Left lobe of liver (tissue), 2 donors: ENCODE measurements at regions not wholly inside any gene's neighbourhood (a gene's known extent, or its start where the extent isn't known, plus 50 kb on each side); places are given as distances from the start of the nearest gene placed in this dataset.
"Not testable (repeated sequence)": the region's sequence is repeated elsewhere in the genome, so short reads cannot be mapped to it uniquely, and the experiment has no call there.

Experiments
- ATAC-seq: fragments of 200-7000 bp; cut with Tn5 transposase; one replicate; pipeline ENCODE4 v1.9.1; 2020; ENCODE audit warnings: mild to moderate bottlenecking, moderate library complexity
- DNase-seq: peaks from one replicate; pipeline ENCODE4 v3.0.0-alpha.2; 2020; ENCODE audit warnings: low spot score
- donor health status: DM: no; HTN: no; CAD: no; lungs with moderate emphysema.
- donor health status: DM: no; HTN: yes; CAD: no.

GRCh38 chrX:3443184-3443583 is 96.7 kb upstream of the MXRA5 start:
- no peak for ATAC-seq
- no peak for DNase-seq

- no peak for DNase-seq
- no peak for ATAC-seq
Observed at GRCh38 chrX:3442691-3443090, 96.2 kb upstream of the MXRA5 start.

- ATAC-seq (no peak), DNase-seq (no peak)
Observed at GRCh38 chrX:3440981-3441380, 94.5 kb upstream of the MXRA5 start.

- DNase-seq, ATAC-seq: not testable (repeated sequence)
Observed at GRCh38 chrX:3435916-3436315, 89.5 kb upstream of the MXRA5 start.

- no peak for ATAC-seq
- DNase-seq: no peak
Observed at GRCh38 chrX:3435057-3435456, 88.6 kb upstream of the MXRA5 start.

GRCh38 chrX:3428792-3429191 is 82.3 kb upstream of the MXRA5 start:
- ATAC-seq: no peak
- no peak for DNase-seq

GRCh38 chrX:3426552-3426951 is 80.1 kb upstream of the MXRA5 start:
- DNase-seq: no peak
- no peak for ATAC-seq

GRCh38 chrX:3425031-3425430 is 78.6 kb upstream of the MXRA5 start:
- DNase-seq: no peak
- ATAC-seq: no peak

GRCh38 chrX:3420316-3420715 is 73.9 kb upstream of the MXRA5 start:
- DNase-seq: no peak
- no peak for ATAC-seq

- DNase-seq (no peak), ATAC-seq (no peak)
Observed at GRCh38 chrX:3415011-3415410, 68.6 kb upstream of the MXRA5 start.

GRCh38 chrX:3411626-3412025 is 65.2 kb upstream of the MXRA5 start:
- not testable (repeated sequence) for DNase-seq, ATAC-seq

GRCh38 chrX:3409936-3410335 is 63.5 kb upstream of the MXRA5 start:
- not testable (repeated sequence) for DNase-seq, ATAC-seq

GRCh38 chrX:3407781-3408180 is 61.3 kb upstream of the MXRA5 start:
- ATAC-seq (no peak), DNase-seq (no peak)

GRCh38 chrX:3407121-3407520 is 60.7 kb upstream of the MXRA5 start:
- ATAC-seq: no peak

GRCh38 chrX:3403748-3404147 is 57.3 kb upstream of the MXRA5 start:
- no peak for DNase-seq
- no peak for ATAC-seq

More at GRCh38 chrX:3407121-3407520, 60.7 kb upstream of the MXRA5 start:
- DNase-seq: no peak
